LNCAP (cell line): ENCODE measurements at regions not wholly inside any gene's neighbourhood (a gene's known extent, or its start where the extent isn't known, plus 50 kb on each side); places are given as distances from the start of the nearest gene placed in this dataset.

ENCODE experiments used
- CTCF ChIP-seq: fragments of 450-650 bp; IDR thresholded peaks from 2 replicates; pipeline ENCODE4 v1.5.1; 2017; ENCODE audit warnings: mild to moderate bottlenecking

GRCh38 chr1:116219651-116220434 is 108.6 kb downstream of the MAB21L3 start:
- no peak for TF ChIP-seq CTCF

- TF ChIP-seq CTCF, result no peak
These were observed 112.9 kb downstream of the MAB21L3 start for GRCh38 chr1:116224111-116224510.

- TF ChIP-seq CTCF, result no peak
These were observed 113.4 kb downstream of the MAB21L3 start for GRCh38 chr1:116224561-116224960.

- TF ChIP-seq CTCF, result no peak
These were observed 114.8 kb downstream of the MAB21L3 start for GRCh38 chr1:116226017-116226416.

GRCh38 chr1:116228511-116228910 is 117.3 kb downstream of the MAB21L3 start:
- no peak for TF ChIP-seq CTCF

- TF ChIP-seq CTCF, result no peak
These were observed 119.5 kb downstream of the MAB21L3 start for GRCh38 chr1:116230712-116231111.

- TF ChIP-seq CTCF, result no peak
These were observed 120.6 kb downstream of the MAB21L3 start for GRCh38 chr1:116231752-116232151.
